Thyroid gland (tissue), 4 donors: ENCODE measurements at regions not wholly inside any gene's neighbourhood (a gene's known extent, or its start where the extent isn't known, plus 50 kb on each side); places are given as distances from the start of the nearest gene placed in this dataset.

ENCODE experiments used
- CTCF ChIP-seq, 6 experiments: fragments of 200-600 bp in 3 of 6; fragments of 450-650 bp in 3 of 6; sonication (generic) in 3 of 6; IDR thresholded peaks; one replicate each; pipeline ENCODE4 v1.5.1; 2016 to 2019; ENCODE audit warnings: antibody characterized with exemption in 6 of 6, mild to moderate bottlenecking in 2 of 6, inconsistent platforms in 1 of 6, moderate library complexity in 1 of 6
- POLR2A ChIP-seq, 2 donors: fragments of 450-650 bp; IDR thresholded peaks; one replicate each; pipeline ENCODE4 v1.6.1; 2017; ENCODE audit warnings: antibody characterized with exemption in 2 of 2, mild to moderate bottlenecking in 2 of 2, moderate library complexity in 1 of 2

GRCh38 chr14:101505236-101505970 is 55.9 kb upstream of the DIO3 start:
- TF ChIP-seq CTCF (IDR thresholded peaks at IDR 0.05) = no peak
- no peak for TF ChIP-seq POLR2A (IDR thresholded peaks at IDR 0.05)
